HS-27A (cell line): ENCODE measurements at regions not wholly inside any gene's neighbourhood (a gene's known extent, or its start where the extent isn't known, plus 50 kb on each side); places are given as distances from the start of the nearest gene placed in this dataset.
"Not testable (repeated sequence)": the region's sequence is repeated elsewhere in the genome, so short reads cannot be mapped to it uniquely, and the experiment has no call there.

ENCODE experiments used
- DNase-seq: peaks from one replicate; pipeline ENCODE4 v3.0.0-alpha.2; 2012; ENCODE audit warnings: low read depth, missing footprints

DNA sequence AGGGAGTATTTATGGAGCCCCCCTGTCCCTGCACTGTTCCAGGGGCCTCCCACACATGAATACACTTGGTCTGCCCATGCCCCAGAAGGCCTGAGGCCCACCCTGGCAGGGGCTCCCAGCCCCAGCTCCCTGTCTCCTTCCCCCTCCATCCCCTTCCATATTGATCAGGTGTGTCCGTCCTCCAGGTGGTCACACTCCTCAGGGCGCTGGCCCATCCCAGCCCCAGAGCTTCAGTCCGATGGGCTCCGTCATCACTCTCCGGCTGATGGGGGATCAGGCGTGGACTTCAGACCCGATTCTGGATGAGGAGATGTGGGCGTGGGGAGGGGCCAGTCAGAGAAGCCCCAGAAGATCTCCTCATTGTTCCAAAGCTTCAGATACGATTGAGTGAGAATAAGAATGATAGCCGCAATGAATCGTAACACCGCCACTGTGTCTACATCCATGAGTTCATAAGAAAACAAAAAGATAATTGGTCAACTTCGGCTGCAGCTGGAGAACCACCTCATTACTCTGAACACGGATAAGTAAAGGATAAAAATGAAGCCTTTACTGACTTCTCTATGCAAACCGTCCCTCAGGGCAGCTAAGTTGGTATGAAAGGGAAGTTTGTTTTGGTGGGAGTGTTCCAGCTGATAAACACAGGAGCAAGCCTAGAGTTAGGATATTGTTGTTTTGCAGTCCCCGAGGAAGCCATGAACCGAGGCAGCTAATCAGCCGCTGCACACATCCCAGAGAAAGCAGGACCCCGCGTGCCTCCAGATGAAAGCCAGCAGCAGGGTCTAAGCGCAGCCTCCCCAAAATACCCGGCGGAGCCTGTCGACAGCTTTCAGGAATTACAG, 279.5 kb downstream of the NDUFA10 start:
- DNase-seq, result no peak

DNA sequence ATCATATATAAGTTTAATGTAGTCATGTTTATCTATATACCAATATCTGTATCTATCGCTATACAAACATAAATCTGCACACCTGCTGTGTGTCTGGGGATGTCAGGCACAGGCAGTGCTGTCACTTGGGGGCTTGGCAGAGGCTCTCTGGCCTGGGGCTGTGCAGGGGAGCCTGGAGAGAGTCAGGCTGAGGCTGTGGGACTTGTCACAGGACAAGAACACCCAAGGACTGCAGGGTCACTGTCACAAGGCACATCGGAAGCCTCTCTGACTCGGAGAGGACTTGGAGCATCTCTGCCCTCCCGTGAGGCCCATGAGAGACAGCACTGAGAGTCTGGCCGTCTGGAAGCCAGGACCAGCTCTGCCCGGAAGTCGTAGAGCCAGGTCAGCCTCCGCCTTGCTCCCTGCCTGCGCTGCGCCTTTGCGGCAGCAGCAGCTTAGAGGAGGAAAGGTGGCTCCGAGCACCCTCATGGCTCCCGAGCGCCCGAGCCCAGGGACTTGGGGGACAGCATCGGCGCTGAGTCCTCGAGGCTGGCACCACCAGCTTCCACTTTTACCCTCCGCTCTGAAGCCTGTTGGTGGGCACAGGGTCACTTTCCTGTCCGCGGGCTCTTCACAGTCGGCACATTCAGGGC, 280.3 kb downstream of the NDUFA10 start:
- DNase-seq, result no peak

GRCh38 chr2:239743206-239743605, 281.9 kb downstream of the NDUFA10 start:
- DNase-seq, result no peak

DNA sequence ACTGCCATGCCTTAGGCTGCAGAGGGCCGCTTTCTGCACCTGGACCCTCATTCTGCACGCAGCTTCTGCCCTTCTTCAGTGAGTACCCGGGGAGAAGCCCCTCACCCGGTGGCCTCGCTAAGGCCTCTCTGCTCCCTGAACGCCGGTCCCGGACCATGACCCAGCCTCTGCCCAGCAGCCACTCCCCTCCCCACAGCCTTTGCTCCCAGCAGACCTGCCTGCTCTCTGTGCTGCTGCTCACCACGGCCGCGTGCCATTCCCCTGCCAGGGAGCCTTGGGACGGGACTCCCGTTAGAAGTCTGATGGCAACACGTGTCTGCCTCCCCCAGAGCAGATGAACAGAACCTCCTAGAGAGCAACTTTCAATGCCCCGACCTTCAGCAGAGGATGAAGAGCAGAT, 282.8 kb downstream of the NDUFA10 start:
- DNase-seq, result no peak

DNA sequence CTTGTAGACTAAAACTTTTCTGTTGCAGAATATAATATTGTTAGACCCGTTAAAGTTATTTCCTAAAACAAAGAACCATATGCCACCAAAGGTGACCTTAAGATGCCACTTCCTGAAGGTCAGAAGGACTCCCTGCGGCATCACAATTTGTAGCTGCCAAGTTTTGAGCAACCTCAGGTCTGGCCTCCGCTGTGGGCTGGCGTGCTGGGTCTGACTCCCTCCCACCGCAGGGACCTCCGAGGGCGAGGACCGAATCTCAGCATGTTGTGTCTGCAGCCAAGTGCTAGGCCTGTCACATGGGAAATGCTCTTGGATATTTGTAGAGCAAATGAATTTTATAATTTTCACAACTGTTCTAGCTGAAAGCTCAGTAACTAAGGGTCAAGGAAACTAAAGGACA, 285.9 kb downstream of the NDUFA10 start:
- no peak for DNase-seq

- no peak for DNase-seq
Observed at GRCh38 chr2:239738159-239738558, 287.0 kb downstream of the NDUFA10 start.

- no peak for DNase-seq
Observed at GRCh38 chr2:239737144-239737463, 288.0 kb downstream of the NDUFA10 start.

- DNase-seq, result no peak
Observed at GRCh38 chr2:239736358-239737143, 288.6 kb downstream of the NDUFA10 start.

DNA sequence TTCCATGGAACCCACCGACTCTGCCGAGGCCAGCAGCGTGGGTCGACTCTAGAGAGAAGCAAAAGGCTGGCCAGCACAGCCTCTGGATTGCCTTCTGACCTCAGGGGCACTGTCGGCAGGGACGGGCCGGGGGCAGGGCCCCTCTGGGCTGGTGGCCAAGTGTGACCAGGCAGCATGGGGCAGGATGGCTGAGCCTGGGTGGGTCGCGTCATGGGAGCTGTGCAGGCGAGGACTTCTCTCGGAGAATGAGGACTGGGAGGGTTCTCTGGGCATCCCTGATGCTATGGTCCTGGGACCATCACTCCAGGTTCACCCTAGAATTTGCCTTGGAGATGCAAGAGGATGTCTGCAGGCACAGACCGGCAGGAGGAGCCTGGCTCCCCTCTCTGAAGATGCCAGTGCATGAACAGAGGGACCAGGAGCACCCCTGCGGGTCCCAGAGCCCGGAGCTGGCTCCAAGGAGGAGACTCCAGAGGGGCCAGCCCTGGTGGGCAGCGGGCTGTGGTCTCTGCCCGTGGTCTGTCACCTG, 289.2 kb downstream of the NDUFA10 start:
- DNase-seq, result no peak

DNA sequence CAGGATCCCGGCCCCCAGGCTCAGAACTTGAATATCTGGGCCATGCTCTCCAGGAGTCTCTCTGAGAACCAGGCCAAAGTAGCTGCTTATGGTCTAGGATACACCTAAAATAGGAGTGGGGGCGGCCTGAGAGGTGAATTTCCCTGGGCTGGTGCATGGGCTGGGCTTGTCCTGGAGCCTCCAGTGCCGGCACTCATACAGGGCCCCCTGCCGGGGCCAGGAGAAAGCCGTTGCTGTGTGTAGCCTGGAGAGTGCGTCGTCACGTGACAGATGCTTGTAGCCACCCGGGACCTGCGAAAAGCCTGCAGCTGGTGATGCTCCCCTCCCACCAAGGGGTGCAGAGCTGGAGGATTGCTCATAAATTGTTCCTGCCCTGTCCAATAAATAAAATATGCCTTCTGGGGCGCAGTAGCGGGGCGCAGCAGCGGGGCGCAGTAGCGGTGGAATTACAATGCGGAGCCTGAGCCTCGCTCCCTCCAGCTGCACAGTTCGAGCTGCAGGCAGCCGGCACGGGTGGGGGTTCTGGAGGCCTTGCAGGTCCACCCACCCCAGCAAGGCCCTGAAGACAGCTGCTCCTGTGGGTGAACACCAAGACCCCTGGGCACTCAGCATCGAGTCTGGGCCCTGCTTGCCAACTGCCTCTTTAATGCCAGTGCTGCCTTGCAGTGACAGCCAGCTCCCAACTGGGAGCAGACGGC, 289.9 kb downstream of the NDUFA10 start:
- no peak for DNase-seq

DNA sequence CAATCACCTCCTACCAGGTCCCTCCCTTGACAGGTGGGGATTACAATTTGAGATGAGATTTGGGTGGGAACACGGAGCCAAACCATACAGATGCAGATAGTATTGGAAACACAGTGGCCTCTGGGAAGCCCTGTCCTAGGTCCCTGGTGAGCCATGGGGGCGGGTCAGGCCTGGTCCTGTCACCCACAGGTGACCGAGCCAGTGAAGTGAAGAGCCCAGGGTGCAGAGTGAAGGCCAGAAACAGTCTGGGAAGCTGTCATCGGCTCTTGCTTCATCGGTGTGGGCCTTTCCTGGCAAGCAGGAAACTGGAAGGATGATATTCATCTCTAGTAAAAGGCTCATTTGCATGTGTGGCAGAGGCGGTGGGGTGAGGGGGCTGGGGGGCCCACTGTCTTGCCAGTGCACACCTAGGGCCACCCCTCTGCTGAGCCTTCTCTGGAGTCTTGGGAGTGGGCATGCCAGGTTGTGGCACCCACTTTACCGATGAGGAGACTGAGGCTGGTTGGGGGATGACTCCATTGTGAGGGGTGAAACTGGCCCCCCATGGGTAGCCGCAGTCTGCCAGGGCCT, 290.6 kb downstream of the NDUFA10 start:
- no peak for DNase-seq

GRCh38 chr2:239732666-239733010, 292.5 kb downstream of the NDUFA10 start:
- no peak for DNase-seq

GRCh38 chr2:239731998-239732665, 293.0 kb downstream of the NDUFA10 start:
- no peak for DNase-seq

- no peak for DNase-seq
Observed at GRCh38 chr2:239731422-239731821, 293.7 kb downstream of the NDUFA10 start.

DNA sequence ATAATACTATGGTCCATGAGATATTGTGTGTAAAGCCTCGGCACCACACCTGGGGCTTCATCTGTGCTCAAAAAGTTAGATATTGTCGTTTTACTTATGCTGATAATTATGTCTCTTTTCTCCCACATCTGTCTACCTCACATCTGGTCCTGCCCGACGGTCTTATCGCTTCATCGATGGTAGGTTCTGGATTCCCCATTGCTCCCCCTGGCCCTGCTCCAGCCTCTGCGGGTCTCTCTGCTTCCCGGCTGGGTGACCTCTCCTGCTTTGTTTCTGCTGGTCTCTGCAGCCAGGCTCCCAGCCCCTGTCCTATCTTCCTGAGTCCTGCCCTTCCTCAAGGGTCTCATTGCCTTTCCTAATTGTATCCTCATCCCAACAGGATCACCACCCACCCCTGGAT, 294.2 kb downstream of the NDUFA10 start:
- DNase-seq, result no peak

DNA sequence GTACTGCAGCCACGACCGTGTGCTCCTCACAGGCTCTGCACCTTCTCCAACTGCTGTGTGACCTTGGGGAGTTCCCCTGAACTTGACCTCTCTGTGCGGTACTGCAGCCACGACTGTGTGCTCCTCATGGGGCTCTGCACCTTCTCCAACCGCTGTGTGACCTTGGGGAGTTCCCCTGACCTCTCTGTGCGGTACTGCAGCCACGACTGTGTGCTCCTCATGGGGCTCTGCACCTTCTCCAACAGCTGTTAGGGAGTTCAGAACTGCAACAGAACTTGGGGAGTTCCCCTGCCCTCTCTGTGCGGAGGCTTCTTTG, 294.6 kb downstream of the NDUFA10 start:
- DNase-seq, result not testable (repeated sequence)

GRCh38 chr2:239729681-239730566, 295.2 kb downstream of the NDUFA10 start:
- DNase-seq, result no peak

DNA sequence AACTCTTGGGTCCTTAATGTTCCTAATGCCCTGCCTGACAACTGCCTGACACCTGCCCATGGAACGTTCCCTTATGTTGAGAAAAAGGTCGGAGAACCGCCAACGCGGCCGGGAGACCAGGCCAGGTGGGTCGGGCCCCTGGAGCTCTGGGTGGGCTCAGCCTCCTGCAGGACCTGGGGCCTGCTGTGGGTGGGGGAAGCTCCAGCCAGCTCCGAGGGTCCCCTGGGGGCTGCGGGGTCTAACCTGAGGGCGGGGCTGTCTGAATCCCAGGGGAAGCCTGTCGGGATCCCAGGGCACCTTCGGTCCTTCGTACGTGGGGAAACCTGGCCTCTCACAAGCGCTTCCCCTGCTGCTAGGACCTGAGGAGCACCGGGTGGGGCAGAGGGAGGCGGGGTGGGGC, 296.0 kb downstream of the NDUFA10 start:
- DNase-seq, result no peak

- DNase-seq, result no peak
Observed at GRCh38 chr2:239728751-239729150, 296.4 kb downstream of the NDUFA10 start.

DNA sequence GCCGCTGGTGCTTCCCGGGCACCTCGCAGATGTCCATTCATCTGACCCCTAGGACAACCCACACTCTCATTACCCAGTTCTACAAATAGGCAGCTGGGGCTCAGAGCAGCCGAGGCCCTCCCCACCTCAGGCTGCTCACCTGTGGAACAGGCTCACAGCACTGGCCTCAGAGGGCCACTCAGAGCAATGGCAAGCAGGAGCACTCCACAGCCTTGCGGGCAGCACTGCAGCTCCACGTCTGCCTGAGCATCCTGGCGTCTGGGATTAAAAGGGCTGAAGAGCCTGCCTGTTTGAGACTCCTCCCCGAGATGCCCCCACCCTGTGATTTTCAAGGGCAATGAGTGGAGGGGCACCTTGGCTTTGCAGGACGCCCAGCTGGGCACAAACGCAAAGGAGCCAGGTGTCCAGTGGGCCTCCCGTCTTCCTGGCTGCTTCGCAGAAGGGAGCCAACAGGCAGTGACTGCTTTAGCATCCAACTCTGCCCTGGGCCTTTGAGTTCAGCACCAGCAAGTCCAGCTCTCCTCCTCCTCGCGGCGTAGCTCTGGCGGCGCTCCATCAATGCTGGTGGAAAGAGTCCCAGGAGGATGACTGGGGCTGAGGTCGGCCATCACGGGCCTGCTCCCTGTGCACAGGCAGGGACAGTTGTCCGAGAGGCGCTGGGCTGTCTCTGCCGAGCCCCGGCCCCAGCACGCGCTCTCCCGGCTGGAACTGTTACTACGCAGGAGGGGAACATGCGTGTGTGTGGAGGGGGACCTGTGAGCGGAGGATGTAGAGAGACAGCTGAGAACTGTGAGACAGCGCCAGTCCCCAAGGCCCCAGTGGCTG, 297.2 kb downstream of the NDUFA10 start:
- DNase-seq, result no peak
